CD4-positive, alpha-beta T cell (primary cell): ENCODE measurements at regions not wholly inside any gene's neighbourhood (a gene's known extent, or its start where the extent isn't known, plus 50 kb on each side); places are given as distances from the start of the nearest gene placed in this dataset.

ENCODE experiments used
- ATAC-seq: fragments of 200-7000 bp; cut with Tn5 transposase; one replicate; pipeline ENCODE4 v1.10.0; 2022; ENCODE audit warnings: mild to moderate bottlenecking; ENCODE audit not compliant: poor library complexity
- CTCF ChIA-PET: fragments of 350-600 bp; sonication (Branson Sonifier 250); formaldehyde crosslinking; loops from one replicate; lab custom pipeline; 2021; ENCODE audit warnings: antibody characterized with exemption, inconsistent platforms; lab: Charles Lee
- POLR2A ChIA-PET: fragments of 350-600 bp; sonication (Branson Sonifier 250); formaldehyde crosslinking; loops from one replicate; lab custom pipeline; 2021; ENCODE audit warnings: antibody characterized with exemption, inconsistent platforms; lab: Charles Lee
- DNase-seq, 14 experiments: peaks; one replicate each; pipeline ENCODE4 v3.0.0-alpha.2; 2013 to 2020; ENCODE audit warnings: mixed read lengths in 2 of 14
- H3K27ac ChIP-seq, 2 donors: one replicate each; pipeline versions ENCODE4 v1.5.1 to v1.7.0; 2013; ENCODE audit warnings: low read length in 2 of 2, low read depth in 1 of 2, mild to moderate bottlenecking in 1 of 2
- H3K27me3 ChIP-seq, 2 experiments: 1 replicate in 1 of 2; 2 replicates in 1 of 2; pipeline versions ENCODE4 v1.6.1 to v1.7.0; 2013; ENCODE audit warnings: low read length in 2 of 2, control low read depth in 1 of 2, mild to moderate bottlenecking in 1 of 2, moderate library complexity in 1 of 2; ENCODE audit not compliant: insufficient read depth in 2 of 2, control insufficient read depth in 1 of 2
- H3K36me3 ChIP-seq: one replicate; pipeline ENCODE4 v1.6.1; 2013; ENCODE audit warnings: low read length, control low read depth; ENCODE audit not compliant: insufficient read depth
- H3K4me1 ChIP-seq: one replicate; pipeline ENCODE4 v1.6.1; 2013; ENCODE audit warnings: low read length, control low read depth; ENCODE audit not compliant: insufficient read depth
- H3K4me3 ChIP-seq: one replicate; pipeline ENCODE4 v1.5.1; 2013; ENCODE audit warnings: mild to moderate bottlenecking, low read length, moderate library complexity
- H3K9me3 ChIP-seq, 2 experiments: 1 replicate in 1 of 2; 2 replicates in 1 of 2; pipeline versions ENCODE4 v1.6.1 to v1.7.0; 2013; ENCODE audit warnings: low read length in 2 of 2, mild to moderate bottlenecking in 2 of 2, control low read depth in 1 of 2, moderate library complexity in 1 of 2; ENCODE audit not compliant: control insufficient read depth in 1 of 2, insufficient read depth in 1 of 2
- H3K27ac Mint-ChIP-seq: one replicate; pipeline ENCODE4 v1.8.0; 2020; ENCODE audit warnings: mixed read lengths
- H3K27me3 Mint-ChIP-seq: one replicate; pipeline ENCODE4 v1.8.0; 2021; ENCODE audit warnings: mixed read lengths
- H3K36me3 Mint-ChIP-seq: one replicate; pipeline ENCODE4 v1.8.0; 2021; ENCODE audit warnings: low read depth, mixed read lengths
- H3K4me1 Mint-ChIP-seq: one replicate; pipeline ENCODE4 v1.8.0; 2021; ENCODE audit warnings: low read depth, mixed read lengths
- H3K4me3 Mint-ChIP-seq: one replicate; pipeline ENCODE4 v1.8.0; 2020; ENCODE audit warnings: mild to moderate bottlenecking, mixed read lengths
- H3K9me3 Mint-ChIP-seq: one replicate; pipeline ENCODE4 v1.8.0; 2020; ENCODE audit warnings: mixed read lengths
- intact Hi-C, 2 experiments: fragments of 100-400 bp; cut with DNase I in 1 of 2; cut with micrococcal nuclease in 1 of 2; formaldehyde crosslinking; loops; one replicate each; pipeline versions ENCODE4 v1.15.1 to v1.9.0; 2023 to 2025; cut with DNase I, micrococcal nuclease
- TF ChIP-seq, protein P1 (sequence below): fragments of 200-600 bp; IDR thresholded peaks from one replicate; pipeline ENCODE4 v1.8.0; 2022; ENCODE audit warnings: antibody characterized with exemption, mild to moderate bottlenecking

DNA sequence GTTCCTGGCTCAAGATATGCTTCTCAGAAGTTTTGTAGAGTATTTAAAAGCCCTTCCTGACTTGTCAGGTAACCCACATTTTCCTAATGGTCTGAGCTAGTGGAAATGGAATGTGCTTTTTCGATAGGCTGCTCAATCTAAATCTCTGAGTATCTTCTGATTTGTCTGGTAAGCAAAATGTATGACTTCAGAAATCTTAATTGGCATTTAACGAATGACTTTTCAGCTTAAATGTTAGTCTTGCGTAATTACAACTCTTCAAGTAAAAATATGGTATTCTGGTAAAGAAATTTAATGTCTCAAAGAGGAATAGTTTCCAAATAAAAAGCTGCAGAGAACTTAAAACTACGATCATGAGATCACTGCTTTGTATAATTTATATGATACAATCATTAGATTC is 379.1 kb downstream of the ANKRD50 start:
- POLR2A ChIA-PET: no interaction called here
- Histone ChIP-seq H3K9me3 (no peaks in the 10 kb centered on the region), H3K36me3 (no peaks in the 10 kb centered on the region), H3K27me3 (no peaks in the 10 kb centered on the region), H3K4me3 (no peak overlapping the region), H3K4me1 (no peaks in the 10 kb centered on the region), H3K27ac (no peak overlapping the region)
- TF ChIP-seq, protein P1, sequence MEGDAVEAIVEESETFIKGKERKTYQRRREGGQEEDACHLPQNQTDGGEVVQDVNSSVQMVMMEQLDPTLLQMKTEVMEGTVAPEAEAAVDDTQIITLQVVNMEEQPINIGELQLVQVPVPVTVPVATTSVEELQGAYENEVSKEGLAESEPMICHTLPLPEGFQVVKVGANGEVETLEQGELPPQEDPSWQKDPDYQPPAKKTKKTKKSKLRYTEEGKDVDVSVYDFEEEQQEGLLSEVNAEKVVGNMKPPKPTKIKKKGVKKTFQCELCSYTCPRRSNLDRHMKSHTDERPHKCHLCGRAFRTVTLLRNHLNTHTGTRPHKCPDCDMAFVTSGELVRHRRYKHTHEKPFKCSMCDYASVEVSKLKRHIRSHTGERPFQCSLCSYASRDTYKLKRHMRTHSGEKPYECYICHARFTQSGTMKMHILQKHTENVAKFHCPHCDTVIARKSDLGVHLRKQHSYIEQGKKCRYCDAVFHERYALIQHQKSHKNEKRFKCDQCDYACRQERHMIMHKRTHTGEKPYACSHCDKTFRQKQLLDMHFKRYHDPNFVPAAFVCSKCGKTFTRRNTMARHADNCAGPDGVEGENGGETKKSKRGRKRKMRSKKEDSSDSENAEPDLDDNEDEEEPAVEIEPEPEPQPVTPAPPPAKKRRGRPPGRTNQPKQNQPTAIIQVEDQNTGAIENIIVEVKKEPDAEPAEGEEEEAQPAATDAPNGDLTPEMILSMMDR: no peak
- no peak overlapping the region for H3K27ac Mint-ChIP-seq
- peaks cover 5% of the 10 kb centered on the region for H3K27me3 Mint-ChIP-seq
- CTCF ChIA-PET: no interaction called here
- no peak overlapping the region for H3K4me3 Mint-ChIP-seq
- intact Hi-C loops: loop anchor here in 1 of 2 experiments (5.0 kb wide), 1 partner anchor 949 kb away; no protein-coding TSS in a partner anchor
- H3K36me3 Mint-ChIP-seq: no peaks in the 10 kb centered on the region
- no peaks in the 10 kb centered on the region for H3K9me3 Mint-ChIP-seq
- no peak for ATAC-seq
- no peaks in the 10 kb centered on the region for H3K4me1 Mint-ChIP-seq
- DNase-seq: no peak

DNA sequence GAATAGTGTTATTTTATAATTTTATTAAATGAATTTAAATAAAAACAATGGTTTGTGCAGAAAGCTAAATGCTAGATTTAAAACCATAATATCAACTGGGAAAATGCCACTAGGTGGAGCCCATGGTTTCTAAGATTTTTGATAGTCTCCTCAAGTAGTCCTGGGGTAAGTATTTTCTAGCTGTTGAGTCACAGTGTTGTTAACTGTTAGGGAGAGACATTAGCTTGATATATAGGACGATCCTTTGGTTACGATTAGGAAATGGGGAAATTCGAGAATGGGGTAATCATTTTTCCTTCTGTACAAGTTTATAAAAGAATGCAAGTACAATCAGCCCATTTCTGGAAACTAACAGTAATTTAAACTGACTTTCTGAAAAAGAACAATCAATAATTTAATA is 378.4 kb downstream of the ANKRD50 start:
- CTCF ChIA-PET: no interaction called here
- POLR2A ChIA-PET: no interaction called here
- intact Hi-C loops: loop anchor here in 1 of 2 experiments (5.0 kb wide), 1 partner anchor 948 kb away; no protein-coding TSS in a partner anchor
- H3K9me3 ChIP-seq: no peaks in the 10 kb centered on the region
- no peaks in the 10 kb centered on the region for H3K36me3 ChIP-seq
- Mint-ChIP-seq H3K36me3 (no peaks in the 10 kb centered on the region), H3K4me1 (no peaks in the 10 kb centered on the region), H3K27me3 (peaks cover 5% of the 10 kb centered on the region), H3K4me3 (no peak overlapping the region), H3K27ac (no peak overlapping the region), H3K9me3 (no peaks in the 10 kb centered on the region)
- ATAC-seq (no peak), DNase-seq (peak in 2 of 14 experiments; percentile 3 to 5)
- no peak overlapping the region for H3K27ac ChIP-seq
- H3K4me3 ChIP-seq: no peak overlapping the region
- TF ChIP-seq, protein P1: no peak
- no peaks in the 10 kb centered on the region for H3K4me1 ChIP-seq
- H3K27me3 ChIP-seq: no peaks in the 10 kb centered on the region

DNA sequence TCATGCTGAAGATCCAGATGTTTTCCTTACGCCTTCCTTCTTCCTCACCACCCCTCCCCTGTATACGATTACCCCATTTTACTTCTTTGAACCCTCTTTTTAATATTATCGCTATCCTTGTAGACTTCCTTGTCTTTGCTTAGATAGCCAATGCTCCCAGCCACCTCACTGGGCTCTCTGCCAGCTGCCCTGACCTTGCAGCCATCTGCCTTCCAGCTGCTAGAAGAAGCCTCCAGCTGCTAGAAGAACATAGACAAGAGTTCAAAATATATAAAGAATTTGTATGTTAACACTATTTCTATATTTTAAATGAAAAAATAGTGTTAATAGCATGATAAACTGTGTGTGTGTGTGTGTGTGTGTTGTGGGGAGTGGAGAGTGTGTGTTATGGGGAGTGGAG is 374.7 kb downstream of the ANKRD50 start:
- ChIA-PET POLR2A (no interaction called here), CTCF (no interaction called here)
- Histone ChIP-seq H3K36me3 (no peaks in the 10 kb centered on the region), H3K4me1 (no peaks in the 10 kb centered on the region), H3K9me3 (no peaks in the 10 kb centered on the region), H3K4me3 (no peak overlapping the region), H3K27ac (no peak overlapping the region), H3K27me3 (no peaks in the 10 kb centered on the region)
- no peak for ATAC-seq
- TF ChIP-seq, protein P1: no peak
- Mint-ChIP-seq H3K4me1 (no peaks in the 10 kb centered on the region), H3K36me3 (no peaks in the 10 kb centered on the region), H3K4me3 (no peak overlapping the region), H3K27ac (no peak overlapping the region), H3K9me3 (no peaks in the 10 kb centered on the region), H3K27me3 (peaks cover 5% of the 10 kb centered on the region)
- DNase-seq: no peak
- intact Hi-C loops: loop anchor here in 1 of 2 experiments (5.0 kb wide), 1 partner anchor 944 kb away; no protein-coding TSS in a partner anchor
